ENCODE measurements at regions not wholly inside any gene's neighbourhood (a gene's known extent, or its start where the extent isn't known, plus 50 kb on each side); places are given as distances from the start of the nearest gene placed in this dataset.

DNA sequence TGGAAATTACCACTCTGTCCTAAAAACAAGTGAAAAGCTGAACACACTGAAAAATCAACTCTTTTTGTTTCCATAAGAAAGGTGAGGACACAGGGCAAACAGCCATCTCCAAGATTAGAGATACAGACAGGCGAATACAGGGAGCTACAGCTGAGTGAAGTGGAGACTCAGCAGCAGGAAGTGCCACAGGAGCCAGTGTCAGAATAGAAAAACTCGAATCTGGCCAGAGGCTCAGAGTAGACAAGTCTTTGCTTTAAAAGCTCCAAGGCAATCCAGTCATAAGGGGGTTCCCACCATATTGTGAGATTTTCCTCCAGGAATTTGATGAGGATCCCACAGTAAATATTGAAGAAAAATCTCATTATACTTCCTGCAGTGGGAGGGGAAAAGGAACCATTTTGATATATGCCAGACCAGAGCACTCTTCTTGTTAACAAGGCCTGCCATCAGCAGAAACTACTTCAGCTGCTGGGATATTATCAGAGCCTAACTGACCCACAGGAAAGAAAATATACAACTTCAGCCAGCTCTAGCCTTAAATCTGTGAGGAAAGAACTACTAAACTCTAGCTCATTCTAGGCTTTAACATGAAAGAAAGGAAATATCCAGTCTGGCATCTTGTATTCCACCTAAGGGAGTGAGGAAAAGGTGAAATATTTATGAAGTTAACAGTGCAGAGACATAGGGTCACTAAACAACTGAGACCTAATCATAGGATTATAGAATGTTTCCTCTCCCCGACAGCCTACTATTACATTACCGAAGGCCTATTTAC, 256.2 kb upstream of the OLFM3 start:
- no peak for TF ChIP-seq EZH2phosphoT487 (IDR thresholded peaks at IDR 0.05; ENCODE audit: low read depth, severe bottlenecking, unreplicated experiment)
- TF ChIP-seq CTCF (IDR thresholded peaks at IDR 0.05; ENCODE audit: poor library complexity) = no peak
- no peak for TF ChIP-seq EZH2 (IDR thresholded peaks at IDR 0.05; ENCODE audit: borderline replicate concordance)
- Histone ChIP-seq H2AFZ (no peak overlapping the region), H3K27ac (no peak overlapping the region)

GRCh38 chr1:102241431-102242338, 245.0 kb upstream of the OLFM3 start:
- 81% methylated on average over 4 of the region's 4 CpGs for WGBS (ENCODE audit: low lambda C conversion rate, missing lambda C conversion rate)
- Histone ChIP-seq H3K4me1 (ENCODE audit: insufficient read depth) (no peaks in the 10 kb centered on the region), H3K9me2 (replicated peaks; ENCODE audit: insufficient read depth) (no peaks in the 10 kb centered on the region), H3K79me2 (no peaks in the 10 kb centered on the region), H4K20me1 (ENCODE audit: insufficient read depth, poor library complexity, severe bottlenecking) (no peaks in the 10 kb centered on the region), H3K36me3 (replicated peaks; ENCODE audit: insufficient read depth, low read depth) (no peaks in the 10 kb centered on the region), H3K4me3 (no peak overlapping the region), H3K9me3 (ENCODE audit: low read depth) (no peaks in the 10 kb centered on the region), H2AFZ (no peak overlapping the region), H3K27me3 (no peaks in the 10 kb centered on the region), H3K27ac (no peak overlapping the region), H3K4me2 (no peak overlapping the region)
- TF ChIP-seq EZH2phosphoT487 (IDR thresholded peaks at IDR 0.05; ENCODE audit: low read depth, severe bottlenecking, unreplicated experiment) = no peak
- TF ChIP-seq CTCF (IDR thresholded peaks at IDR 0.05; ENCODE audit: poor library complexity) = no peak
- TF ChIP-seq EZH2 (IDR thresholded peaks at IDR 0.05; ENCODE audit: borderline replicate concordance) = no peak
- DNase-seq (ENCODE audit: low spot score) = no peak

More for the DNA sequence above, 256.2 kb upstream of the OLFM3 start:
- Histone ChIP-seq H3K9me2 (replicated peaks; ENCODE audit: insufficient read depth) (no peaks in the 10 kb centered on the region), H3K9me3 (ENCODE audit: low read depth) (no peaks in the 10 kb centered on the region), H4K20me1 (ENCODE audit: insufficient read depth, poor library complexity, severe bottlenecking) (no peaks in the 10 kb centered on the region), H3K4me3 (no peak overlapping the region), H3K4me2 (no peak overlapping the region), H3K4me1 (ENCODE audit: insufficient read depth) (no peaks in the 10 kb centered on the region), H3K79me2 (no peaks in the 10 kb centered on the region), H3K27me3 (no peaks in the 10 kb centered on the region), H3K36me3 (replicated peaks; ENCODE audit: insufficient read depth, low read depth) (no peaks in the 10 kb centered on the region)
- DNase-seq (ENCODE audit: low spot score) = no peak
- 49% methylated on average over 4 of the region's 4 CpGs for WGBS (ENCODE audit: low lambda C conversion rate, missing lambda C conversion rate)

- Histone ChIP-seq H3K27me3 (no peaks in the 10 kb centered on the region), H3K4me2 (no peak overlapping the region), H4K20me1 (ENCODE audit: insufficient read depth, poor library complexity, severe bottlenecking) (no peaks in the 10 kb centered on the region), H3K4me3 (no peak overlapping the region), H3K4me1 (ENCODE audit: insufficient read depth) (no peaks in the 10 kb centered on the region), H3K36me3 (replicated peaks; ENCODE audit: insufficient read depth, low read depth) (no peaks in the 10 kb centered on the region), H2AFZ (no peak overlapping the region), H3K27ac (no peak overlapping the region), H3K9me2 (replicated peaks; ENCODE audit: insufficient read depth) (no peaks in the 10 kb centered on the region), H3K9me3 (ENCODE audit: low read depth) (no peaks in the 10 kb centered on the region), H3K79me2 (no peaks in the 10 kb centered on the region)
- DNase-seq (ENCODE audit: low spot score) = no peak
- no peak for TF ChIP-seq EZH2 (IDR thresholded peaks at IDR 0.05; ENCODE audit: borderline replicate concordance)
- TF ChIP-seq EZH2phosphoT487 (IDR thresholded peaks at IDR 0.05; ENCODE audit: low read depth, severe bottlenecking, unreplicated experiment) = no peak
- TF ChIP-seq CTCF (IDR thresholded peaks at IDR 0.05; ENCODE audit: poor library complexity) = no peak
- 83% methylated on average over 3 of the region's 3 CpGs for WGBS (ENCODE audit: low lambda C conversion rate, missing lambda C conversion rate)
Measured at GRCh38 chr1:102239247-102239646, 242.5 kb upstream of the OLFM3 start.
